Heart left ventricle (tissue), 13 donors: ENCODE measurements at regions not wholly inside any gene's neighbourhood (a gene's known extent, or its start where the extent isn't known, plus 50 kb on each side); places are given as distances from the start of the nearest gene placed in this dataset.

Experiments
- CTCF ChIP-seq, 12 donors: fragments of 200-600 bp; sonication (generic) in 4 of 12; IDR thresholded peaks; one replicate each; pipeline versions ENCODE4 v1.5.0 to v1.8.0; 2018 to 2022; ENCODE audit warnings: antibody characterized with exemption in 12 of 12, mild to moderate bottlenecking in 5 of 12
- POLR2A ChIP-seq, 2 donors: fragments of 450-650 bp; IDR thresholded peaks; one replicate each; pipeline ENCODE4 v1.6.1; 2017; ENCODE audit warnings: antibody characterized with exemption in 2 of 2, mild to moderate bottlenecking in 2 of 2, moderate library complexity in 2 of 2
- donor health status: ischemic (EF 13 %, LVEDD 7.1; RV severe dilation, severe dysfunction).
- donor health status: DM: no; HTN: yes; CAD: no.
- donor health status: DM: no; HTN: no; CAD: no.
- donor health status: ischemic (EF 25% LVEDD 6.9; RV normal size, moderate dysfunction).
- donor health status: ischemic (EF 25% LVEDD 5.7; RV mildly dilated, moderate dysfunction).
- donor health status: ischemic (EF 35%, LVEDD 5.7; RV mildly dilated, moderate dysfunction).
- donor health status: nonischemic (EF 11% LVEDD 7.7; RV severe dilation, severe dysfunction).
- donor health status: DM: yes; HTN: yes; CAD: no.
- donor health status: PGD.
- donor health status: ischemic (EF 29% LVEDD 5.4; RV normal size, mild dysfunction).
- donor health status: nonischemic (EF 23%, LVEDD 6.1; RV moderate dilation, normal function).

GRCh38 chr3:168914662-168915061 lies 748.9 kb downstream of the MECOM start:
- no peak for TF ChIP-seq CTCF (IDR thresholded peaks at IDR 0.05)
- TF ChIP-seq POLR2A (IDR thresholded peaks at IDR 0.05): no peak
